LNCaP clone FGC (cell line): ENCODE measurements at regions not wholly inside any gene's neighbourhood (a gene's known extent, or its start where the extent isn't known, plus 50 kb on each side); places are given as distances from the start of the nearest gene placed in this dataset.

ENCODE experiments used
- DNase-seq: peaks from one replicate; pipeline ENCODE4 v3.0.0-alpha.2; 2011; ENCODE audit warnings: low read depth
- H3K4me3 ChIP-seq: 2 replicates; pipeline ENCODE4 v1.5.1; 2011; ENCODE audit warnings: mild to moderate bottlenecking, low read depth, low read length, control low read depth
- TF ChIP-seq, protein P1 (sequence below): IDR thresholded peaks from 2 replicates; pipeline ENCODE4 v1.5.1; 2012; ENCODE audit warnings: mild to moderate bottlenecking; ENCODE audit not compliant: control insufficient read depth, insufficient read depth; ENCODE audit errors: extremely low read depth

DNA sequence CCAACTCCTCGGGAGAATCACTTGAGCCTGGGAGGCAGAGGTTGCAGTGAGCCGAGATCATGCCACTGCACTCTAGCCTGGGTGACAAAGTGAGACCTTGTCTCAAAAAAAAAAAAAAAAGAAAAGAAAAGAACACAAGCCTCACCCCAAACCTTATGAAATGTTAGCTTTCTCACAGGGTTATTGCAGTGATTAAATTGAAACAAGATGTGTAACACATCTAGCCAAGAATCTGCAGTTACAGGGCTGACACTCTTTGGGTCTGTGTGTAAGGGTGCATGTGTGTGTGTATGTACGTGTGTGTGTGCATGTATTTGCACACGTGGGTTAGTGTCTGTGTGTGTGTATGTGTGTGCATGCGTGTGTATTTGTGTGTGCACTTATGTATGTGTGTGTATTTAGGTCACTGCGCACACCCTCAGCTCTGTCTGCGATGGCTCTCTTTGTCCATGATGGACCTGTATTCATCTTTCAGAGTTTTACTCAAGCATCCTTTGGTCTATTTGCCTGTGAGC, 336.3 kb downstream of the UQCRFS1 start:
- DNase-seq, result no peak
- TF ChIP-seq, protein P1, sequence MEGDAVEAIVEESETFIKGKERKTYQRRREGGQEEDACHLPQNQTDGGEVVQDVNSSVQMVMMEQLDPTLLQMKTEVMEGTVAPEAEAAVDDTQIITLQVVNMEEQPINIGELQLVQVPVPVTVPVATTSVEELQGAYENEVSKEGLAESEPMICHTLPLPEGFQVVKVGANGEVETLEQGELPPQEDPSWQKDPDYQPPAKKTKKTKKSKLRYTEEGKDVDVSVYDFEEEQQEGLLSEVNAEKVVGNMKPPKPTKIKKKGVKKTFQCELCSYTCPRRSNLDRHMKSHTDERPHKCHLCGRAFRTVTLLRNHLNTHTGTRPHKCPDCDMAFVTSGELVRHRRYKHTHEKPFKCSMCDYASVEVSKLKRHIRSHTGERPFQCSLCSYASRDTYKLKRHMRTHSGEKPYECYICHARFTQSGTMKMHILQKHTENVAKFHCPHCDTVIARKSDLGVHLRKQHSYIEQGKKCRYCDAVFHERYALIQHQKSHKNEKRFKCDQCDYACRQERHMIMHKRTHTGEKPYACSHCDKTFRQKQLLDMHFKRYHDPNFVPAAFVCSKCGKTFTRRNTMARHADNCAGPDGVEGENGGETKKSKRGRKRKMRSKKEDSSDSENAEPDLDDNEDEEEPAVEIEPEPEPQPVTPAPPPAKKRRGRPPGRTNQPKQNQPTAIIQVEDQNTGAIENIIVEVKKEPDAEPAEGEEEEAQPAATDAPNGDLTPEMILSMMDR, result no peak
- no peak overlapping the region for H3K4me3 ChIP-seq

DNA sequence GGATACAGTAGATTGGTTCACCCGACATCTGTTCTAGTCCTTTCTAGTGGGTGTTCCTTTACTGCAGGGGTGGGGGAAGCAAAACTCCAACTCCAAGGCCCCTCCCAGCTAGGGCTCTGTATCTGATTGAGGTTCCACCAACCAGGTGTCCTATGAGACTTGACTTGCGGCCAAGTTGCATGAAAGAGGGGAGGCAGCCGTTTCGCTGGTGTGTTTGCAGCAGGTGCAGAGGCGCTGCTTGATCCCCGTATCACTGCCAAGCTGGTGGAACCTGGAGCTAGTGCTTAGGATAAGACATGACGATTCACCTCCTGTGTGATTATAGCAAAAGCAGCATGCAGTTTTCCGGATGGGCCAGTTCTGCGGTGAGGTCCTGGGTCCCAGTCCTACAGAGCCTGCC, 338.2 kb downstream of the UQCRFS1 start:
- no peak for DNase-seq
- TF ChIP-seq, protein P1, result no peak
- no peak overlapping the region for H3K4me3 ChIP-seq

GRCh38 chr19:28873301-28873700, 339.6 kb downstream of the UQCRFS1 start:
- DNase-seq, result no peak
- H3K4me3 ChIP-seq, result no peak overlapping the region
- TF ChIP-seq, protein P1, result no peak

DNA sequence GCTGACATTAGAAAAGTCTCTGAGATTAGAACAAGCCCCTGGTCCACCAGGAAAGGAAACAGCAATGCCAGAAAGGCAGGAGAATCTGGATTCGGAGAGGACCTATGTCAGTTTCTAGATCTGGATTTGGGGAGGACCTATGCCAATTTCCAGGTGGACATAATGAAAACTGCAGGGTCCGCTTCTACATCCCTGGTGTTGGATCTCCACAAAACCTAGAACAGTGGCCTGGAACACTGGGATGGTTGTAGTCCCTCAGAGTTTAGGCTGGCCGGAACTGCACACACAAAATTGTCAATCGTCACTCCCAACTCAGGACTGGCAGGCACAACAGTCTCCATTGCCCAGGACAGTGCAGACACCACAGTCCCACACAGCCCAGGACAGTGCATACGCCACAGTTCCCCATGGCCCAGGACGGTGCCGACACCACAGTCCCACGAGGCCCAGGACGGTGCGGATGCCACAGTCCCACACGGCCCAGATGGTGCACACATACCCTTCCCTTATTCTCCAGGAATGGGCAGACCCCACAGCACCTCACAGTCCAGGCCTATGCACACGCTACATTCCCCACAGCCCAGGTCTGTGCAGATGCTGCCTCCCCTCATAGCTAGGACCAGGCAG, 341.7 kb downstream of the UQCRFS1 start:
- DNase-seq, result no peak
- no peak overlapping the region for H3K4me3 ChIP-seq
- TF ChIP-seq, protein P1, result no peak

DNA sequence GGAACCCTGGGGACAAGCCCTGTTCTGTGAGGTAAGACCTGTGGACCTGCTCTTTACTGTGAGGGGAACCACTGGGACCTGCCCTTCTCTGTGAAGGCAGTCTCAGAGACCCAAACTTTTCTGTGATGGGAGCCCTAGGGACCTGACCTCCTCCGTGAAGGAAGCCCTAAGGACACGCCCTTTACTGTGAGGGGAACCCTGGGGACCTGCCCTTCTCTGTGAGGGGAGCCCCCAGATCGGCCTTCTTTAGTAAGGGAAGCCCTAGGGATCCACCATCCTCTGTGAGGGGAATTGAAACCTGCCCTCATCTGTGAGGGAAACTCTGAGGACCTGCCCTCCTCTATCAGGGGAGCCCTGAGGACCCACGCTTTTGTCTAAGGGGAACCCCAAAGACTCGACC, 343.5 kb downstream of the UQCRFS1 start:
- no peak for DNase-seq
- no peak overlapping the region for H3K4me3 ChIP-seq
- TF ChIP-seq, protein P1, result no peak

GRCh38 chr19:28868836-28869235, 344.1 kb downstream of the UQCRFS1 start:
- no peak overlapping the region for H3K4me3 ChIP-seq
- DNase-seq, result no peak
- TF ChIP-seq, protein P1, result no peak

DNA sequence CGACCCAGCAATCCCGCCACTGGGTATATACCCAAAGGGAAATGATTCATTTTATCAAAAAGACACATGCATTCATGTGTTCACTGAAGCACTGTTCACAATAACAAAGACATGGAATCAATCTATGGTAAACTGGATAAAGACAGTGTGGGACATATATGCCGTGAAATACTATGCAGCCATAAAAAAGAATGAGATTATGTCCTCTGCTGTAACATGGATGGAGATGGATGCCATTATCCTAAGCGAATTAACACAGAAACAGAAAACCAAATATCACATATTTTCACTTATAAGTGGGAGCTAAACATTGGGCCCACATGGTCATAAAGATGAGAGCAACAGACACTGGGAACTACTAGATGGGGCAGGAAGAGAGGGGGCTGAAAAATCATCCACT, 345.0 kb downstream of the UQCRFS1 start:
- TF ChIP-seq, protein P1, result no peak
- no peak for DNase-seq
- no peak overlapping the region for H3K4me3 ChIP-seq
